Keratinocyte (primary cell): ENCODE measurements at regions not wholly inside any gene's neighbourhood (a gene's known extent, or its start where the extent isn't known, plus 50 kb on each side); places are given as distances from the start of the nearest gene placed in this dataset.

Source experiments
- DNase-seq: peaks from one replicate; pipeline ENCODE4 v3.0.0-alpha.2; 2011; ENCODE audit warnings: low read depth, missing footprints, low spot score
- FAIRE-seq: peaks from 2 replicates; lab custom pipeline; 2011; peaks lifted over from hg19 to GRCh38; lab: Jason Lieb, UNC
- H2AFZ ChIP-seq: 2 replicates; pipeline ENCODE4 v1.6.0; 2012; ENCODE audit warnings: low read length, control low read depth, inconsistent platforms; ENCODE audit not compliant: control insufficient read depth
- H3K27ac ChIP-seq: 2 replicates; pipeline ENCODE4 v1.5.1; 2011; ENCODE audit warnings: low read length; ENCODE audit not compliant: control insufficient read depth, insufficient read depth
- H3K27me3 ChIP-seq: 3 replicates; pipeline ENCODE4 v1.6.0; 2011; ENCODE audit warnings: low read length; ENCODE audit not compliant: control insufficient read depth, insufficient read depth; ENCODE audit errors: extremely low read depth
- H3K36me3 ChIP-seq, 2 experiments: 2 replicates in 1 of 2; 3 replicates in 1 of 2; pipeline ENCODE4 v1.5.1; 2011; ENCODE audit warnings: low read length in 2 of 2, mild to moderate bottlenecking in 1 of 2; ENCODE audit not compliant: control insufficient read depth in 2 of 2, insufficient read depth in 2 of 2; ENCODE audit errors: extremely low read depth in 1 of 2
- H3K4me1 ChIP-seq: 3 replicates; pipeline ENCODE4 v1.5.1; 2011; ENCODE audit warnings: low read length; ENCODE audit not compliant: control insufficient read depth, insufficient read depth; ENCODE audit errors: extremely low read depth
- H3K4me2 ChIP-seq: 3 replicates; pipeline ENCODE4 v1.6.0; 2011; ENCODE audit warnings: low read depth, low read length; ENCODE audit not compliant: control insufficient read depth, insufficient read depth; ENCODE audit errors: extremely low read depth
- H3K4me3 ChIP-seq, 3 experiments: fragments of 200-600 bp in 1 of 3; sonication (generic) in 1 of 3; 2 replicates in 2 of 3; 3 replicates in 1 of 3; pipeline ENCODE4 v1.5.1; 2011 to 2016; ENCODE audit warnings: low read length in 3 of 3, mild to moderate bottlenecking in 3 of 3, control low read depth in 2 of 3, inconsistent platforms in 1 of 3, low read depth in 1 of 3, mixed read lengths in 1 of 3, mixed run types in 1 of 3, moderate library complexity in 1 of 3; ENCODE audit not compliant: control insufficient read depth in 2 of 3, insufficient read depth in 2 of 3; ENCODE audit errors: extremely low read depth in 1 of 3
- H3K79me2 ChIP-seq: 2 replicates; pipeline ENCODE4 v1.6.0; 2012; ENCODE audit warnings: low read length; ENCODE audit not compliant: control insufficient read depth, insufficient read depth
- H3K9ac ChIP-seq: 3 replicates; pipeline ENCODE4 v1.6.0; 2011; ENCODE audit warnings: low read length; ENCODE audit not compliant: control insufficient read depth, insufficient read depth; ENCODE audit errors: extremely low read depth
- H3K9me1 ChIP-seq: 3 replicates; pipeline ENCODE4 v1.6.0; 2011; ENCODE audit warnings: low read length; ENCODE audit not compliant: control insufficient read depth, insufficient read depth; ENCODE audit errors: extremely low read depth
- H3K9me3 ChIP-seq: 2 replicates; pipeline ENCODE4 v1.5.1; 2012; ENCODE audit warnings: low read depth, low read length; ENCODE audit not compliant: control insufficient read depth
- H4K20me1 ChIP-seq: 3 replicates; pipeline ENCODE4 v1.6.0; 2011; ENCODE audit warnings: low read length; ENCODE audit not compliant: control insufficient read depth, insufficient read depth; ENCODE audit errors: extremely low read depth
- EZH2 ChIP-seq: IDR thresholded peaks from one replicate; pipeline ENCODE4 v1.6.1; 2012; ENCODE audit warnings: inconsistent platforms, mild to moderate bottlenecking, low read length, moderate library complexity
- dilution Hi-C: fragments of 300-500 bp; cut with MboI; formaldehyde crosslinking; loops from one replicate; pipeline ENCODE4 v1.7.0; 2020; ENCODE audit warnings: low sequenced_read_pairs; ENCODE audit not compliant: extremely low pct_ligation_motif_present
- TF ChIP-seq, protein P1 (sequence below), 3 experiments: IDR thresholded peaks in 1 of 3; conservative IDR thresholded peaks in 1 of 3; optimal IDR thresholded peaks in 1 of 3; 2 replicates in 2 of 3; 3 replicates in 1 of 3; pipeline versions ENCODE3 to v1.5.1; 2011; ENCODE audit warnings: low read length in 3 of 3, mild to moderate bottlenecking in 3 of 3, moderate library complexity in 2 of 3, control low read depth in 1 of 3, inconsistent platforms in 1 of 3; ENCODE audit not compliant: insufficient read depth in 2 of 3; ENCODE audit errors: extremely low read depth in 1 of 3

DNA sequence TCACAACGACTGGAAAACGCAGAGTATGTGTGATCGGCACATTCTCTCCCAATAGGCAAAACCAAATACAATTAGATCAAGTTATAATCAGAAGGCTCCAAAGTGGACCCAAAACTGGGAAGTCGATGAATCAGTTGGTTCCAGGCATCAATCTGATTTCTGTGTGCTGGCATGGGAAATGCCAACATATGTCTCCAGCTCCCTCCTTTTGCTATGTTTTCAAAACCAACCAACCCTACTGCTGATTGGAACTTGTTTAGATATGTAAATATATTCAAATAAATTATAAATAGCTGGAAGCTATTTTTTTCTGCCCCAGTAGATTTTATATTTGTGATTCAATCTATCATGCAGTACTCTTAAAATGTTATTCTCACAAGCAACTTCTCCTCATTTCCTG, 284.2 kb downstream of the HS3ST3B1 start:
- Histone ChIP-seq H3K9me3 (no peaks in the 10 kb centered on the region), H3K27me3 (no peaks in the 10 kb centered on the region), H3K9me1 (no peaks in the 10 kb centered on the region), H3K36me3 (no peaks in the 10 kb centered on the region), H3K9ac (no peak overlapping the region), H3K4me1 (no peaks in the 10 kb centered on the region), H4K20me1 (no peaks in the 10 kb centered on the region), H3K4me2 (no peak overlapping the region), H3K4me3 (no peak overlapping the region), H2AFZ (no peak overlapping the region), H3K79me2 (no peaks in the 10 kb centered on the region), H3K27ac (no peak overlapping the region)
- TF ChIP-seq EZH2: no peak
- TF ChIP-seq, protein P1, sequence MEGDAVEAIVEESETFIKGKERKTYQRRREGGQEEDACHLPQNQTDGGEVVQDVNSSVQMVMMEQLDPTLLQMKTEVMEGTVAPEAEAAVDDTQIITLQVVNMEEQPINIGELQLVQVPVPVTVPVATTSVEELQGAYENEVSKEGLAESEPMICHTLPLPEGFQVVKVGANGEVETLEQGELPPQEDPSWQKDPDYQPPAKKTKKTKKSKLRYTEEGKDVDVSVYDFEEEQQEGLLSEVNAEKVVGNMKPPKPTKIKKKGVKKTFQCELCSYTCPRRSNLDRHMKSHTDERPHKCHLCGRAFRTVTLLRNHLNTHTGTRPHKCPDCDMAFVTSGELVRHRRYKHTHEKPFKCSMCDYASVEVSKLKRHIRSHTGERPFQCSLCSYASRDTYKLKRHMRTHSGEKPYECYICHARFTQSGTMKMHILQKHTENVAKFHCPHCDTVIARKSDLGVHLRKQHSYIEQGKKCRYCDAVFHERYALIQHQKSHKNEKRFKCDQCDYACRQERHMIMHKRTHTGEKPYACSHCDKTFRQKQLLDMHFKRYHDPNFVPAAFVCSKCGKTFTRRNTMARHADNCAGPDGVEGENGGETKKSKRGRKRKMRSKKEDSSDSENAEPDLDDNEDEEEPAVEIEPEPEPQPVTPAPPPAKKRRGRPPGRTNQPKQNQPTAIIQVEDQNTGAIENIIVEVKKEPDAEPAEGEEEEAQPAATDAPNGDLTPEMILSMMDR (optimal IDR thresholded peaks at IDR 0.05 in 1 of 3, IDR thresholded peaks at IDR 0.05 in 1 of 3, conservative IDR thresholded peaks at IDR 0.05 in 1 of 3; ENCODE audit: extremely low read depth in 1 of 3, insufficient read depth in 2 of 3, low read length in 3 of 3): no peak
- dilution Hi-C loops: no loop called here
- FAIRE-seq: no peak
- no peak for DNase-seq

DNA sequence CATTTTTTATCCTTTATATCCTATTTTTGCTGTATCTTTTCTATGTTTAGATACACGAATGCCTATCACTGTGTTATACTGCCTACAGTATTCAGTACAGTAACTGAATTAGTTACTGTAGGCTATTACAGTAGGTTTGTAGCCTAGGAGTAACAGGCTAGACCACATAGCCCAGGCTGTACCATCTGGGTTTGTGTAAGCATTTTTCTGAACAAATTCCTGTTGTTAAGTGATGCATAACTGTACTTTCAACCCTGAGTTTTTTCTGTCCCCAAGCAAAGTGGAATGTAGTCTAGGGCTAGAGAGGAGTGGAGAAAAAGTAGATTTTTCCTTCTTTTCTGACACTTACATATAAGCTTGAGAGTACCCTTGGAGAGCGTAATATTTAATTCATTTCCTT, 282.1 kb downstream of the HS3ST3B1 start:
- no peaks in the 10 kb centered on the region for H3K27me3 ChIP-seq
- no peak for TF ChIP-seq EZH2
- TF ChIP-seq, protein P1 (optimal IDR thresholded peaks at IDR 0.05 in 1 of 3, IDR thresholded peaks at IDR 0.05 in 1 of 3, conservative IDR thresholded peaks at IDR 0.05 in 1 of 3; ENCODE audit: extremely low read depth in 1 of 3, insufficient read depth in 2 of 3, low read length in 3 of 3): no peak
- no peaks in the 10 kb centered on the region for H3K4me1 ChIP-seq
- H3K27ac ChIP-seq: no peak overlapping the region
- H3K9me1 ChIP-seq: no peaks in the 10 kb centered on the region
- H3K36me3 ChIP-seq: no peaks in the 10 kb centered on the region
- no peak for DNase-seq
- no peak overlapping the region for H3K4me3 ChIP-seq
- dilution Hi-C loops: no loop called here
- no peak for FAIRE-seq
- H3K9ac ChIP-seq: no peak overlapping the region
- H3K79me2 ChIP-seq: no peaks in the 10 kb centered on the region
- H3K4me2 ChIP-seq: no peak overlapping the region
- no peaks in the 10 kb centered on the region for H4K20me1 ChIP-seq
- H3K9me3 ChIP-seq: no peaks in the 10 kb centered on the region
- no peak overlapping the region for H2AFZ ChIP-seq
